Neuron (in vitro differentiated cells): ENCODE measurements at regions not wholly inside any gene's neighbourhood (a gene's known extent, or its start where the extent isn't known, plus 50 kb on each side); places are given as distances from the start of the nearest gene placed in this dataset.

Experiments used
- H2AFZ ChIP-seq: one replicate; pipeline ENCODE4 v1.6.1; 2013; ENCODE audit warnings: low read depth, mild to moderate bottlenecking, inconsistent platforms, low read length, moderate library complexity
- H3K27me3 ChIP-seq: one replicate; pipeline ENCODE4 v1.6.1; 2013; ENCODE audit warnings: low read length; ENCODE audit not compliant: insufficient read depth
- H3K36me3 ChIP-seq: one replicate; pipeline ENCODE4 v1.6.1; 2013; ENCODE audit warnings: low read length; ENCODE audit not compliant: insufficient read depth
- H3K4me1 ChIP-seq: one replicate; pipeline ENCODE4 v1.6.1; 2013; ENCODE audit warnings: low read length; ENCODE audit not compliant: insufficient read depth
- H3K4me3 ChIP-seq: 2 replicates; pipeline ENCODE4 v1.5.1; 2013; ENCODE audit warnings: mild to moderate bottlenecking, low read length, moderate library complexity
- H3K9me3 ChIP-seq: one replicate; pipeline ENCODE4 v1.6.1; 2013; ENCODE audit warnings: low read length

DNA sequence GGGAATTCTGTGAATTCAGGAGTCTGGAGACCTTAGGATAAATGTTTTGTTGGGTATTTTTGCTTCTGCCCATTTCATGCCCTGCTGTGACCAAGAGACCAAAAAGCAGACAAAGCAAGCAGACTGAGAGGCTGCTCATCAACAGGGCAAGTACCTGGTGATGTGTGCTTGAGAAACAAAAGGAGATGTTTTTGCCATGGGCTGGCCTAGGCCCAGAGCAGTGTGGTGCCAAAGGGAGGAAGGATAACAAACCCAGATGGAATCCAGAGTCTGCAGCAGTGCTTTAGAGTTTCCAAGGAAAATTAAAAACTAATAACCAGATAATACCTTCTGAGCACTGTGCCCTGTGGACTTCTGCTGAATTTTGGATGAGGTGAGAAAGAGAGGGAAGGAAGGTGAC is 538.4 kb downstream of the STK39 start:
- no peak overlapping the region for H3K4me3 ChIP-seq
- H3K27me3 ChIP-seq: no peaks in the 10 kb centered on the region
- H3K36me3 ChIP-seq: no peaks in the 10 kb centered on the region
- H3K4me1 ChIP-seq: no peaks in the 10 kb centered on the region
- no peaks in the 10 kb centered on the region for H3K9me3 ChIP-seq
- no peak overlapping the region for H2AFZ ChIP-seq

GRCh38 chr2:167706800-167707199 is 540.6 kb downstream of the STK39 start:
- no peaks in the 10 kb centered on the region for H3K4me1 ChIP-seq
- H3K36me3 ChIP-seq: no peaks in the 10 kb centered on the region
- H3K9me3 ChIP-seq: no peaks in the 10 kb centered on the region
- H2AFZ ChIP-seq: no peak overlapping the region
- H3K27me3 ChIP-seq: no peaks in the 10 kb centered on the region
- H3K4me3 ChIP-seq: no peak overlapping the region

- Histone ChIP-seq H3K4me1 (no peaks in the 10 kb centered on the region), H2AFZ (no peak overlapping the region), H3K36me3 (no peaks in the 10 kb centered on the region), H3K27me3 (no peaks in the 10 kb centered on the region), H3K4me3 (no peak overlapping the region), H3K9me3 (no peaks in the 10 kb centered on the region)
Observed at GRCh38 chr2:167703441-167703840, 544.0 kb downstream of the STK39 start.

DNA sequence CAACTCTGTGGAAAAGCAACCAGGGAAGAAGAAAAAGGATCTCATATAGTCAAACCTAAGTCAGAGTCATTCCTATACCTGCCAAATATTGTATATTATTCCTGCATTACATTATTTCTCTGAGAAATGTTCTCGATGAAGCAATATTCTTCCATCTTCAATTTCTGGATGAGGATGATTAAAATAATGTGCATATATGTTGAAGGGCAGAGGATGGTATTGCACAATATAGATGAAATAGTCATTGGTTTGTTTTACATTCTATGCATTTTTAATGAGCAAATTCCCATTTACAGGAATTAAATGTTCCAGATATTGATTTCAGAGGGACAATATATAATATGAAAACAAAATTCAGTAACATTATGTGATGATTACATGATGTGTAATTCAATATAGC is 545.2 kb downstream of the STK39 start:
- no peaks in the 10 kb centered on the region for H3K9me3 ChIP-seq
- H3K4me3 ChIP-seq: no peak overlapping the region
- no peaks in the 10 kb centered on the region for H3K4me1 ChIP-seq
- no peaks in the 10 kb centered on the region for H3K27me3 ChIP-seq
- no peak overlapping the region for H2AFZ ChIP-seq
- no peaks in the 10 kb centered on the region for H3K36me3 ChIP-seq

DNA sequence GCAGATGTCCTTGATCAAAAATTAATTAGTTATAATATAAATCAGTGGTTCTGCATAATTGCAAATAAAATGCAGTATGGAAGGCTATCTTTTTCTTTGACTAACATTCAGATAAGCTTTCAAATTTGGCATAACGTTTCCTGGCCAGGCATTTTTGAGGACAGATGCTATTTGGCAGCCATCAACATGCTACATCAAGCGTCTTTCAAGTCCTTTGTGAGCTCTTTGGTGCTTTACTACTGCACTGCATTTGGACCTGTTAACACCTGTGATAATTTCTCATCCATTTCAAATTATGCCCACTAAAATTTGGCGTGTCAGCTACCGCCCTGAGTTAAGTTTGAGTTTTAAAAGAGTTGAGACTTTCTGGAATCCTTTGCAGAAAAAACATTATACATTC is 545.7 kb downstream of the STK39 start:
- no peak overlapping the region for H2AFZ ChIP-seq
- H3K36me3 ChIP-seq: no peaks in the 10 kb centered on the region
- no peaks in the 10 kb centered on the region for H3K27me3 ChIP-seq
- no peak overlapping the region for H3K4me3 ChIP-seq
- H3K4me1 ChIP-seq: no peaks in the 10 kb centered on the region
- H3K9me3 ChIP-seq: no peaks in the 10 kb centered on the region

DNA sequence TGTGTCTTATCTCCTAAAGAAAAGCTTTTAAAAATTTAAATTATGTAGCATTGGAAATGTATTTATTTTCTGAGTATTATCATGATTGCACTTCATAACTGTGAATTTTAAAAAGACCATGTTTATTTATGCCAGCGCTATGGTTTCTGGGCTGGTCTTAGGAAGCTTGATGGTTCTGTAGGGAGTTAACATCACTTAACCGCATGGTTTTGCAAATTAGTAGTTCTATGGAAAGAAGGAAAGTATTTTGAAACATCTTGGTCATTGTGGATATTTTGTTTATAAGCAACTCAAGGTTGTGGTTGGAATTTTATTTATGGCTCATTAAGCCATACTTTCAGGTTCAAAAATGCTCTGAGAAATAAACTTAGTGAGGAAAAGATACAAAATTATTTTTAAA is 549.4 kb downstream of the STK39 start:
- H3K36me3 ChIP-seq: no peaks in the 10 kb centered on the region
- no peak overlapping the region for H3K4me3 ChIP-seq

GRCh38 chr2:167697194-167697593 is 550.2 kb downstream of the STK39 start:
- H3K4me1 ChIP-seq: no peaks in the 10 kb centered on the region
- H2AFZ ChIP-seq: no peak overlapping the region
- no peak overlapping the region for H3K4me3 ChIP-seq

More for the DNA sequence above, 549.4 kb downstream of the STK39 start:
- Histone ChIP-seq H3K27me3 (no peaks in the 10 kb centered on the region), H2AFZ (no peak overlapping the region), H3K4me1 (no peaks in the 10 kb centered on the region), H3K9me3 (no peaks in the 10 kb centered on the region)

GRCh38 chr2:167692936-167693335 is 554.5 kb downstream of the STK39 start:
- Histone ChIP-seq H3K27me3 (no peaks in the 10 kb centered on the region), H2AFZ (no peak overlapping the region), H3K36me3 (no peaks in the 10 kb centered on the region), H3K4me3 (no peak overlapping the region), H3K4me1 (peaks cover 4% of the 10 kb centered on the region), H3K9me3 (peaks cover 3% of the 10 kb centered on the region)

More at GRCh38 chr2:167697194-167697593, 550.2 kb downstream of the STK39 start:
- Histone ChIP-seq H3K9me3 (no peaks in the 10 kb centered on the region), H3K27me3 (no peaks in the 10 kb centered on the region), H3K36me3 (no peaks in the 10 kb centered on the region)

GRCh38 chr2:167692191-167692590 is 555.2 kb downstream of the STK39 start:
- H3K27me3 ChIP-seq: no peaks in the 10 kb centered on the region
- H3K36me3 ChIP-seq: no peaks in the 10 kb centered on the region
- H2AFZ ChIP-seq: no peak overlapping the region
- no peak overlapping the region for H3K4me3 ChIP-seq
- peaks cover 9% of the 10 kb centered on the region for H3K4me1 ChIP-seq
- peaks cover 3% of the 10 kb centered on the region for H3K9me3 ChIP-seq

- no peak overlapping the region for H2AFZ ChIP-seq
- no peaks in the 10 kb centered on the region for H3K36me3 ChIP-seq
- H3K9me3 ChIP-seq: peaks cover 3% of the 10 kb centered on the region
- peaks cover 19% of the 10 kb centered on the region for H3K4me1 ChIP-seq
- H3K27me3 ChIP-seq: no peaks in the 10 kb centered on the region
- H3K4me3 ChIP-seq: no peak overlapping the region
Observed at GRCh38 chr2:167689444-167689843, 558.0 kb downstream of the STK39 start.

GRCh38 chr2:167686691-167687090 is 560.7 kb downstream of the STK39 start:
- Histone ChIP-seq H3K9me3 (peaks cover 3% of the 10 kb centered on the region), H3K27me3 (no peaks in the 10 kb centered on the region), H3K4me3 (no peak overlapping the region), H3K4me1 (peaks cover 29% of the 10 kb centered on the region), H2AFZ (no peak overlapping the region), H3K36me3 (no peaks in the 10 kb centered on the region)

- Histone ChIP-seq H3K27me3 (no peaks in the 10 kb centered on the region), H2AFZ (no peak overlapping the region), H3K4me1 (peaks cover 22% of the 10 kb centered on the region), H3K36me3 (no peaks in the 10 kb centered on the region), H3K9me3 (no peaks in the 10 kb centered on the region), H3K4me3 (no peak overlapping the region)
Observed at GRCh38 chr2:167681234-167682015, 566.0 kb downstream of the STK39 start.

DNA sequence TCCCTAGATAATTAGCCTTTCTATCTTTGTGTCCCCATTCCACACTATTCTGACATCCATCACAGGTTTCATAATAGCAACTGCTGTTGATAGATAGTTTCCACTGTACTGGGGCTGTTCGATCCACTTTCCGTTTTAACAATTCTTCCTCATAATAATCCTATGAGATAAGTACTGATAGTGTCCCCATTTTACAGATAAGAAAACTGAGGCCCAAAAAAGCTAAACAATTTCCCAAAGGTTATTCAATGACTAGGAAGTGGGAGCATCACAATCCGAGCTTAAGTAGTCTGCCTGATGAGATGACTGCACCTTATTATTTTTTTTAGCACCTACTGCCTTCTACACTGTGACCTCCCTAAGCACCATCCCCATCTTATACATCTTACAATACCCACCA is 569.2 kb downstream of the STK39 start:
- Histone ChIP-seq H3K4me1 (peaks cover 19% of the 10 kb centered on the region), H3K4me3 (no peak overlapping the region), H3K27me3 (no peaks in the 10 kb centered on the region)

DNA sequence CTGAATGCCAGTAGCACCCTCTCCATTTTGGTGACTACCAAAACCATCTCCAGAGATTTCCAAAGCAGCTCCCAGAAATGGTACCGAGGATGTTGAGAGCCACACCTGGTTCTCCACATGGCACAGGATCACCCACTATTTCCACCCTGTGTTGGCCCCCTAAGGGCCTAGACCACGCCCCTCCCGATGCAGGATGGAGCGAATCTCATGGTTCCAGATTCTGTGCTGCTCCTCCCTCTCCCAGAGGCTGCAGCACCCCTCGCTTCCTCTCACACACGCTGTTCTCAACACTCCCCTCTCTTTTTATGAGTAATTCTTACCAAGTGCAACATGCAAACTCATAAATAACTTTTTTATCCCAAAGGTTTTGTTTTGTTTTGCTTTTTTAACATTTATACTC is 571.5 kb downstream of the STK39 start:
- Histone ChIP-seq H3K27me3 (no peaks in the 10 kb centered on the region), H3K4me3 (no peak overlapping the region), H3K9me3 (peaks cover under 1% of the 10 kb centered on the region), H2AFZ (no peak overlapping the region), H3K36me3 (no peaks in the 10 kb centered on the region), H3K4me1 (peaks cover 4% of the 10 kb centered on the region)

More for the DNA sequence above, 569.2 kb downstream of the STK39 start:
- Histone ChIP-seq H3K9me3 (no peaks in the 10 kb centered on the region), H3K36me3 (no peaks in the 10 kb centered on the region), H2AFZ (no peak overlapping the region)
